OCI-LY3 (cell line): ENCODE measurements at regions not wholly inside any gene's neighbourhood (a gene's known extent, or its start where the extent isn't known, plus 50 kb on each side); places are given as distances from the start of the nearest gene placed in this dataset.

ENCODE experiments used
- CTCF ChIP-seq: fragments of 200-600, 300-600 bp; sonication (generic); IDR thresholded peaks from 2 replicates; pipeline ENCODE4 v1.5.1; 2014; ENCODE audit warnings: antibody characterized with exemption, low read length, low read depth
- EZH2phosphoT487 ChIP-seq: fragments of 200-600 bp; shearing (Covaris generic); IDR thresholded peaks from 2 replicates; pipeline ENCODE4 v1.6.1; 2018; ENCODE audit warnings: antibody characterized with exemption, mixed run types, low read depth

DNA sequence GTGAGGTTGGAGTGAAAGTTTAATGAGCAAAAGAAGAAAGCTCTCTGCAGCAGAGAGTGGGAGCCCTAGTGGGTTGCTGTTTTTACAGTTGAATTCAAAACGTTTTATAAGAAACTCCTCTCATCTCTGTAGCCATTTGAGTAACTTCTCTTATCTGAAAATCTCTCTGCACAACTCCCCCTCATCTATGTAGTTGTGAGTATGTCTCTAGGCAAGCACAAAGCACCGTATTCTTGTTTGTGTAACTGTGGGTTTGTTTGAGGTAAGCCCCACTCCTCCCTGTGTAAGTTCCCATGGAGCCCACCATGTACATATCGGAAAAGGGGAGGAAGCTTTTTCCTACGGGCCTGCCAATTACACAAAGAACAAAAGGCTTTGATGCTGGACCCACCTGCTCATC lies 56.5 kb upstream of the GOLGA6L2 start:
- TF ChIP-seq CTCF (no peak), EZH2phosphoT487 (no peak)
